Activated CD4-positive, alpha-beta T cell treated with anti-CD3 and anti-CD28 coated beads, Interleukin-2, amount 50 U/mL, for 16 hours (primary cell): ENCODE measurements at regions not wholly inside any gene's neighbourhood (a gene's known extent, or its start where the extent isn't known, plus 50 kb on each side); places are given as distances from the start of the nearest gene placed in this dataset.
A peak's percentile ranks its signal among the peaks of the same experiment; 100 is the strongest.

Experiments used
- DNase-seq: peaks from one replicate; pipeline ENCODE4 v3.0.0-alpha.2; 2020

DNA sequence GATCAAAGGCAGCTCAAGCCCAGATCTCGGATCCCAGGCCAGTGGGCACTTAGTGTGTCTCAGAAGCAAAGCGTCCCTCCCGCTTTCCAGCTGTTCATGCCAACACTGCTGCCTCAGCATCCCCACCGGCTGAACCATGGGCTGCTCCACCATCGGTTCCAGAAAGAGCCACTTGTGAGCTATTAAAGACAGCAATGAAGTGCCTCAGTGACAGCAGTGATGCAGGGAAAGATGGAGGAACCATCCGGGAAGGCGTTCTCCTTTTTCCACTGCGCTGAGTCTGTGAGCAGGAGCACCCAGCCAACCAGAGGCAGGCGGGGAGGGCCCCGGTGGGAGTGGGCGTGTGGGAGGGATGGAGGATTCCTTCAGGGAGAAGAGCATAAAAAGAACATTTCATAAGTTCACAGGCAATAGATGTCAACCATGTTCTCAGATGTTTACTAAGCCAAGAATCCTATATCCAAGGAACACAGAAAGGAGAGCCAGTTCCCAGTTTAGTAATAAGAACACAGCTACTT is 96.2 kb upstream of the MKI67 start:
- no peak for DNase-seq

DNA sequence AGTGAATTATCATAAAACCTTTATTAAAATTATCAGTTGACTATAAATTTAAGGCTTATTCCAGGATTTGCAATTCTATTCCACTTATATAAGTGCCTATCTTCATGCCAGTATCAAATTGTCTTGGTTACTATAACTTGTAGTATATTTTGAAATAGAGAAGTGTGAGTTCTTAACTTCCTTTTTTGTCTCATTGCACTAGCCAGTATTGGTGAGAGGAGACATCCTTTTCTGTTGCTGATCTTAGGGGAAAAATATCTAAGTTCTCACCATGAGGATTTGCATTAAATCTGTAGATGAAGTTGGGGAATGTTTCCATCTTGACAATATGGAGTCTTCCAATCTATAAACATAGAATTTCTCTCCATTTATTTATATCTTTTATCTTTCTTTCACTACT is 104.2 kb upstream of the MKI67 start:
- no peak for DNase-seq

DNA sequence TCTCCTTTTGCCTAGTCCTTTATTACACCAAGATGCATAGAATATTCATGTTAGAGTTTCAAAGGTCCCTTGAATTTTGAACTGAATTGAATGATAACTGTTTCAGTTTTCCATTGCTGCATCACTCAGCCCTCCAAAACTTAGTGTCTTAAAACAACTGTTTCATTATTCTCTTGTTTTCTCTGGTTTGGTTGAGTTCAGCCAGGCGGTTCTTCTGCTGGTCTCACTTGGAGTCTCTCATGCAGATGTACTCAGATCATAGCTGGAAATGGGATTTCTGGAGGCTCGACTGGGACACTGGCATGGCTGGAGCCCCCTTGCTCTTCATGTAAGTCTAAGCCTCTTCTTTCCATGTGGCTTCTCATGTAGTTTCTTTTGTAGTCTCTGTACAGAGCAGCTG is 107.2 kb upstream of the MKI67 start:
- DNase-seq = no peak

DNA sequence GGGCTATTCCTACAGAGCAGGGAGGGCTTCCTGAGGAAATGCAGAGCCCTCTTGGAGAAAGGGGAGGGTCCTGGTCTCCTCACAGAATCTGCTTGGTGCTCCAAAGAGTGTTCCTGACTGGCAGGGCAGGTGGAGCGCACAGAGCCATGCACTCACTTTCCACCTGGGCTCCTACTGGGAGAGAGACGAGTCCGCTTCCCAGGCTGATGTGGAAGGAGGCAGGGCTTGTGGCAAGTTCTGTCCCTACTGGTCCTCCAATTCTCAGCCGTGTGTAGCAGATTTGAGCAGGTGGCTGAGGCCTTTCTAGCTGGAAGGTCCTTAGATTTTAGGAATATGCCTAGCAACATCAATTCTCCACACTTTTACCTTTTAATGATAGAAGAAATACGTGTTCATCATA is 111.5 kb upstream of the MKI67 start:
- no peak for DNase-seq

DNA sequence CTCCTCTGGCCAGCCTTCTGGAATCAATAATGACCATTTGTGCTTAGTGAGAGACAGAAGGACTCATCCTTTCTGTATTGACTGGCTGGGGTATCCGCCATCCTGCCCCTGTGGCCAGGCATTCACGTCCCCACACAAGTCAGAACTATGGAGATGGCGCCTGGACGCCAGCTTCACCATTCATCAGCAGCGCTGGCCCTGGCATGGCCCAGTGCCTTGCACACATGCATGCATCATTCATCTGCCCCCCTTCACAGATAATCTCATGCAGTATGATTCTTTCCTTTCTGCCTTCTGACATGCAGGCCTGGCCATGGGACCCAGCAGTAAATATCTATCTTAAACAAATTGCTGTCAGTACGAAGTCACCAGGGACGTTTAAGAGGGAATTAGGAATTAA is 114.8 kb upstream of the MKI67 start:
- no peak for DNase-seq

DNA sequence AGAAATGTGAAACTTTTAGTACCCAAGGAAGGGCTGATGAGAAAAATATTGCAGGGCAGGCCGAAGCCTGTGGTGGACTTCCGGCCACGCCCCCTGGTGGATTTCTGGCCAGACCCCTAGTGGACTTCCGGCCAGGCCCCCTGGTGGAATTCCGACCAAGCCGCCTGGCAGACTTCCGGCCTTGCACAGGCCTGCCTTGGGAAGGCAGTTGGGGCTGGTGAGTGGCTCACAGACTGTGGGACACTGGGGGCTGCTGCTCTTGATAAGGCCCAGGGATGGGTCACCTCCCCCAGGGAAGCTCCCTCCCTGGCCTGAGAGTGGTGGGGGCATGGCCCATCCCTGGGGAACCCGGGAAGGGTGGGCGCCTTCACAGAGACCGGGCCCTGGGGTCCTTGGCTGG is 116.4 kb upstream of the MKI67 start:
- no peak for DNase-seq

DNA sequence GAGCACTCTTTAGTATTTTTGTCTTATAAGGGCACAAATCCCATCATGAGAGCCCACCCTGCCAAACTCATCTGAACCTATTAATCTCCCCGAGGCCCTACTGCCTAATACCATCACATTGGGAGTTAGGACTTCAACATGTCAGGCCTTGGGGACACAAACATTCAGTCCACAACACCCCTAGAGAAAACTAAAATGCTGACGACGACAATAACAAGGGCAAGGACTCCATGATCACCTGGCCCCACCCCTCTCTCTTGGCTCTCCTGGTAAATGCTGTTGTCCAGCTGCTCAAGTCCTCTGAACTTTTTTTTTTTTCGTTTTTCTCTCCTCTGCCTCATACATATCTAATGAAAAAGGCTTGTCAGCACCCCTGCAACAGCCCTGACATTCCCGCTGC is 118.8 kb upstream of the MKI67 start:
- no peak for DNase-seq

DNA sequence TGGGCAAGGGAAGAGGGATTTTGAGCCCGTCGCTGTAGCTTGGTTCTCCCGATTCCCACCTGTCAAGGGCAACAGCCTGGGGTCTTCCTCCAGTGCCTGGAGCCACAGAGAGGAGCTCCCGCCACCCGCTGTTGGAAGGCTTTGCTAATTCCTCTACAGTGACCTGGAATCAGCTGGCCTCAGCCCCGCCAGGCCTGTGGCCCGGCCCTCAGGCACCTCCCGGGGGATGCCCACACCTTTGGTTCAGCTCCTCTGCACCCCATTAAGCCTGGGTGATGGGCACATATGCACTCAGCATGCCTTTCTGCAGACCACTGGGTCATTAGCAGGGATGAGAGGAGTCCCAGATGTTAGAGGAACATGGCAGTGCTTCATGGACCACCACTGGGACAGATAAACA is 121.4 kb upstream of the MKI67 start:
- no peak for DNase-seq

DNA sequence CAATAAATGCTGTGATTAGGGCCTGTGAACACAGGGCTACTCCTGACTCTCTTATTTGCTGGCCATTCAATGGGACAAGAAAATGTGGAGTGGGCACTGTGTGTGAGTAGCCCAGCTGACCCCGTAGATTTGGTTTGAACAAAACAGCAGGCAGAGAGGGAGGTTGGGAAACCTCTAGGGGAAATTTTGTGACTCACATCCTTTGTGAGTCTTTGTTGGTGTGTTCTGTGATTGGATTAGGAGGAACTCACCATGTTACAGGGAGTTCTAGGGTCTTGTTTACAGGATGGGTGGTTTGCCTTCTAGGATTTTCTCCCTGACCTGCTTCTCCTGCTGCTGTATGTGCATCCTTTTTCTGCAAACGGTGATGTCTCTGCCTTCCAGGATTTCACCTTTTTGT is 128.3 kb upstream of the MKI67 start:
- no peak for DNase-seq

DNA sequence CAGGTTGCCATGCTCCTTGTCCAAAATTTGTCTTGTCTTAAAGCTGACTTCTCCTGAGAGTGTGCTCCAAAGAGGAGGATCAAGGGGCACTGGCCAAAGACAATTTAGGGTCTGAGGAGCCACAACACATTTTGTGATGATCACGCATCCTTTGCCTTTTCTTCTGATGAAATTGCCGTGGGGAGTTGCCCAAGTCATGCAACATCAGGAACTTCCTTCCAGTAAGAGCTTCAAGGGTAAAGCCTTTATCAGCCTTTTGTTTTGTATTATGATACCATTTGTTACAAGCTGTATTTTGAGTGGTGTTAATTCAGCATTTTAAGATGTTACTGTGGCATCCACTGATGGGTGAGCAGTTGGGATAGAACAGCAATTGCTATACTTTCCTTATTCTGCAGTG is 131.2 kb upstream of the MKI67 start:
- DNase-seq = no peak

DNA sequence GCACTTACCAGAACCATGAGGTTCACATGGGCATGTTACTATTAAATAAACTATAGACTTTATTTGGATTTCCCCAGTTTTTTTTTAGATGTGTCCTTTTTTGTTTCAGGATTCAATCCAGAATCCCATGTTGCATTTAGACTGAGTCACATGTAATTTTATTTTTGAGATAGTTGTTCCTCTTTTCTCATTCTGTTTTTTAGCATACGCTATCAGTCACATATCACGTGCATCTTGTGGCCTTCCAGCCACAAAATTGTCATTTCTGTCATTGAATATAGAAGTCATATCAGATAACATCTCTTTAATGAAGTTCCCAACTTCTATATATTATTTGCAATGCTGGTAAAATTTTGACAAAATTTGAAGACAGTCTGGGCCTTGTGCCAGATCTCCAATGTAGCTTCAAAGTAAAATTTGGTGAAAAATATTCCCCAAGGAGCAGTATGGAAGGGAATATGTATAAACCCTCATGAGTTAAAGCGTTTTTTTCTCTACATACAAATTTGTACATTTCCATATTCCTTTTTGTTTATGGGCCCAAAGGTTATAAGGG is 132.3 kb upstream of the MKI67 start:
- DNase-seq = no peak

DNA sequence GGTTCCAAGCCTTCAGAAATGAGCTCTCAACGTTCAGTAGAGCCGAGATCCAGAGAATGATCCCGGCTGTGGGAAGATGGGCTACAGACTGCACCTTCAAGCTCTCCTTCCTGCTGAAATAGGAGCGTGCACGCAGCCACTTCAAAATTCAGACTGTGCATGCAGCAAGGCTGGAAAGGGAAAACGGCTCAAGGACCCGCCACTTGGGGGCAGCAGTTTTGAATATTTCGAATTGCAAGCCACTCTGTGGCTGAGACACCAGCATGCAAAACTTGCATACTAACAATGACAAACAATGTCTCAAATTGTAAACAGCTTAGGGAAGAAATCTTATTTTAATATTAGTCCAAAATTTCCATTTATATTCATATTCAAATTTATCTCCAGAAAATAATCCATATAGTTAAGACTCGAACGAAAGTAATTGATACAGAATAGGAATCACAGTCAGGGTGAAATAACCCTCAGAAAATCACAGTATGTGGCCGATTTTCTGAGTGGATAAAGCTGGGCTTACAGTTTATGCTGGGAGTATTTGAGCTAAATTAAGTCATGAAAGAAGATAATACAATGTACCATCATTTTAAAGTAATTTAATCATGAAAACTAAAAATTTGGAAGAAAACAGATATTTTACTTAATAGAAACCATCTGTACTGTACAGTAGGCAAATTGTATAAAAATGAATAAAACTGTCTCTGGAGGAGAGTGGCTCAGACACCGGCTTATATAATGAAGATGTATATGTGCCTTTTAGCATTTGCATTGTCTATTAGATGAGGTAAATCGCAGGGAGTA is 137.9 kb upstream of the MKI67 start:
- peak; percentile 44 for DNase-seq

DNA sequence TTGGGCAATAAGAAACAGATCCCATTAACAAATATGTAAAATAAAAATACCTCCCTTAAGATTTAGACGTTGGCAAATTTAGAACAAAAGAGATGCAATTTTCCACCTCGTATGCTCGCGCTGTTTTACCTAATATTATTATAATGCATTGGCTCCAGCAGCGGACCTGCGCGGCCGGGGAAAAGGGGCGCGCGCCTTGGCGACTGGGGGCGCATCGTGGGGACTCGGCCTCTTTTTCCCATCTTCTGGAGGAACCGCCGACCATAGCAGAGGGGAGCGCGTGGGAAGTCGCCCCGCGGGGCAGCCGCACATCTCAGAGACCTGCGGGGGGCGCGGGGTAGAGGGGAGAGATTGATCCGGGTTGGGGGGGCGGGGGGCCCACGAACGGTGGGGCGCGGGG is 139.4 kb upstream of the MKI67 start:
- DNase-seq = no peak

DNA sequence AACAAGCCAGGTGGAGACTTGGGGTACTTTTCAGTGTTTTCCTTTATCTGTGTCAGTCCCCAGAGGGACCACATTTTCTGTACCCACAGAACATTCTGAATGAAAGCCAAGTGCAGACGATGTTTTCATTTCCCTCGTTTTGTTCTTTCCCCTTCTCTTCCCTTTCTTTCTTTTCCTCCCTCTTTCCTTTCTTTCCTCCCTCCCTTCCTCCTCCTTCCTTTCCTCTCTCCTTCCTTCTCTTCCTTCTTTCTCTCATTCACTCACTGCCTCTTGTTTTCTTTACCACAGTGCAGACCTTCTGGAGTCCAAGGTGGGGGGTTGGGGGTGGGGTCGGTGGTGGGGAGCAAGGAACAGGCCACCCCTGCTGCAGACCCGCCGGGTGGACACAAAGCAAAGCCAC is 141.4 kb upstream of the MKI67 start:
- DNase-seq = no peak

DNA sequence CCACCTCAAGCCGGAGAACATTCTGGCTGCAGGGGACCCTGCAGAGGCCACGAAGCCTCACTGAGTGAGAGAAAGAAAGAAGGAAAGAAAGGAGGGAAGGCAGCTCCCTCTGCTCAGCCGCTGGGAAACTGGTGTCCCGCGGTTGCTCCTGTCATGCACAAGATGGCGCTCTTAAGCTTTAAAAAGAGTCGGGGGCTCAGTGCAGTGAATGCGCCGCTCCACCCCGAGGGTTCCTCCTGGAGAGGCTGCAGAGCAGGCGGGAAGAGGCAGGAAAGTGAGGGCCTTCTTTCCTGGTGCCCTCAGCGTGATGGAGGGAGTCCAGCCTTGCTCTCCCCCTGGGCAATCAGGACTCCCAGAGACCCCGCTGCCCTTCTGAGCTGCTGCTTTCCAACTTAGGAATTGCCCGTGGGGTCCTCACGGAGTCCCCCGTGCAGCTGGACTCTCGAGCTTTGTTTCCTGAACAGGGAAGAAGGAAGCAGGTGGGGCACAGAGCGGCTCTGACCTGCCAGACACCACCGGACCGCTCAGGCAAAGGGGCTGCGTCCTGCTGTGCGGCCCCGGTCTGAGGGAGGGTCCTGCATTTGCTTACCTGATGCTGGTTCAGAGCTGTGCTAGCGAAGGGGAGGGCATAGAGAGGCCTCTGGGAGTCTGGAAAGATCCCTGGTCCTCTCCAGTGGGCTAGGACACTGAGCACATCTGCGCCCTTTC is 141.9 kb upstream of the MKI67 start:
- peak; percentile 29 for DNase-seq

DNA sequence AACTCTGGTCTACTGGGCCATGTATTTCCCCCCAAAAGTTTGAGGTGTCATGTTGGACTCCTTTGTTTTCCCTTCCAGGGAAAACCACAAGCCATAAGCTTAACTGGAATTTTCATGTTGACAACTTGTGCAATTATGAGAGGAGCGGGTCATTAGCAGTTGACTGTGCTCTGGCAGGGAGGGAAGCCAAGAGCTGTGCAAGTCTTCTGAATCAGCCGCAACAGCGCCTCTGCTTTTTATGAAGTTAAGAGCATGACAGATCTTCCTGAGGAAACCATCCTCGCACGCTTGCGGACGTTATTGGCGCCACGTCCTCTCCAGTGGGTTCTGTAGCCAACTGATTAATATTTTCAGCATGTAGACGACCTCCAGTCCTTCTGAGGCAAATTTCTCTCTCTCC is 148.7 kb upstream of the MKI67 start:
- DNase-seq = peak; percentile 16

DNA sequence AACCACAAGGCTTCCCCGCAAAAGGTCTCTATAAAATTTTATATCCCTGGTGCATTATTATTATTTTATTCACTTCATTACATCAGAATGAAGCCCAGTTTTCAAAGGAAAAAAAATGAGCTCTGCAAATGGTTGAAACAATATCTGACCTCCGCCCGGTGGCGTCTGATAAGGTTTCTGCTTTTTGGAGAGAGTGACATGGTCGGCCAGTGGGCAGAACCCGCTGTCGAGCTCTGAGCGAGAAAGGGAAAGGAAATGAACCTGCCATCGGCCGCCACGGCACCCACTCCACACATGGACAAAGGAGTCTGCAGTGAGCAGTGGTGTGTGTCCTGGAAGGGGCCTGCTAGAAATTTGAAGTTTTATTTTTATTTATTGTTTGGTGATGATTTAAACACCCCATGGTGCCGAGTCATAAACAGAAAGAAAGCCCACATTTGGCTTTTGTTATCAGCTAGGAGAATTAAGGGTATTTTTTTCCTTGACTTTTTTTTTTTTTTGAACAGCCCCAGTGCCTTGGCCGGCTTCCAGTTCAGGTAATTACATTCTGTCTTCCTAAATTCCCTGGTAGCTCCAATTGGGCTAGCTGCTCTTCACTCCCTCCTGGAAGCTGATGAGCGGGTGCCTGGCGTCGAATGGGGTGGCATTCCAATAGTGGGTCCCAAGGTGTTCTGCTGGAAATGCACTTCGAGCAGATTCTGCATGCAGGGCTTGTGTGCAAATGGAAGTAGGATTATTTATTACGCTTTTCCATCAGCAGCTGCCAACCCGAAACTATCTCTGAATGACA is 149.4 kb upstream of the MKI67 start:
- no peak for DNase-seq

DNA sequence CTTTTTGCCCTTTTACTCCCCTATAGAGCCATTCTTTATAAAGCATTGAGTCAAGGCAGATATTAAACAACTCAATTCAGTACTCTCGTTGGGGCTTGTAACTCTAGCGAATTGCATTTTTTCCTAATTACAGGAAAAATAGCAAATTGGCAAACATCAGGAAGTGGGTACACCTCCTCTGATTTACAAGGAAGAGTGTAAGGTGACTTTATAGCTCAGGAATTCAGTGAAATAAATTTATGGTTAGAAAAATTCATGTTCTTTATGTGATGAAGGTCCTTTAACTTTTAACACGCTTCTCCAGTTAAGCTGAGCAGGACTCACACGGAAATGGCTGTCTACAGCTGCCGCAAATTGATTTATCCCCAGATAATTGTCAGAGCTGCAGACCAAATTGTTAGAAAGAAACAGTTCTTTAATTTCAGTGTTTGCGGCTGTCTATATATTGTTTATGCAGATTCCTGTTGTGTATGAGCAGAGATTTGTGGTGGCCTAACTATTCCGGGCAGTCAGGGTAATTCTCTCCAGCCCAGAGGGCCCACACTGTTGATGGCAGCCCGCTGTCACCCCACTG is 151.1 kb upstream of the MKI67 start:
- no peak for DNase-seq

DNA sequence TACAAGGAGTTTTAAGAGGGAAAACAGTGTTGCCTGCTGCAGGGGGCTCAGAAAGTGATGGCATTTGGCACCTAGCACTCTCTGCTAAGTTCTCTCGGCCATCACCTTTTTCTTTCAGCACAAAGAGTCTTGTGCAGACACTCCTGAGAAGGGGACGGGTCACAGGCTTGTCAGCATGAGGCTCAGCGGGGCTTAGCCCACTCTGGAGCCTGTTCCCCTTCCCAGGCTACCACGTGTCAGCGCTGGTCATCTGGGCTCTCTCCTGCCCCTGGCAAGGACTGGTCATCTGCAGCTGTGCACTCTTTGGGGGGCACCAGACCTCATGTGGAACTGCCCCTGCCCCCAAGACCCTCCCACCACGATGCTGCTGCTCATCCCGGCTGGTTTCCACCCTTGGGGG is 152.1 kb upstream of the MKI67 start:
- no peak for DNase-seq

DNA sequence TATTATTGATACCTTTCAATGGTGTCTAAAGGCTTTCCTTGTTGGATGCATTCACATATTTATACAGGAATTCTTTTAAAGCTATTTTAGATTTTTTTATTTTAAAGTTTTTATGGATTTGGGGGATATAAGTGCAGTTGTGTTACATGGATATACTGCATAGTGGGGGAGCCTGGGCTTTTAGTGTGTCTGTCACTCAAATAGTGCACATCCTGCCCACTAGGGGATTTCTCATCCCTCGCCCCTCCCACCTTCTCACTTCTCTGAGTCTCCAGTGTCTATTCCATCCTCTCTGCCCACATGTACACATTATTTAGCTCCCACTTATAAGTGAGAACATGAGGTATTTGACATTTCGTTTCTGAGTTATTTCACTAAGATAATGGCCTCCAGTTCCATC is 154.0 kb upstream of the MKI67 start:
- no peak for DNase-seq

DNA sequence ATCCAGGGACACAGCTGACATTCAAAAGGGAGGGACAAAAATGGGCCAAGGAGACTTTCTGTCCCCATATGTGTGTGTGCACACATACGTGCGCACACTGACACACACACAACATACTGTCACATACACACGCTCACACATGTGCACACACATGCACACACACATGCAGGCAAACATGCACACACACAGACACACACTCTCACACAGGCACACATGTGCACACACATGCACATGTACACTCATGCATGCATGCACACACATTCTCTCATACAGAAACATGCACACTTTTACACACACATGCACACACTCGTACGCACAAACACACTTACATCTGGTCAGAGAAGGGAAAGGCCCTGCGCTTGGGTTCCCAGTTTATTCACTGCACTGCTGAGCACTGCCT is 155.1 kb upstream of the MKI67 start:
- DNase-seq = no peak

DNA sequence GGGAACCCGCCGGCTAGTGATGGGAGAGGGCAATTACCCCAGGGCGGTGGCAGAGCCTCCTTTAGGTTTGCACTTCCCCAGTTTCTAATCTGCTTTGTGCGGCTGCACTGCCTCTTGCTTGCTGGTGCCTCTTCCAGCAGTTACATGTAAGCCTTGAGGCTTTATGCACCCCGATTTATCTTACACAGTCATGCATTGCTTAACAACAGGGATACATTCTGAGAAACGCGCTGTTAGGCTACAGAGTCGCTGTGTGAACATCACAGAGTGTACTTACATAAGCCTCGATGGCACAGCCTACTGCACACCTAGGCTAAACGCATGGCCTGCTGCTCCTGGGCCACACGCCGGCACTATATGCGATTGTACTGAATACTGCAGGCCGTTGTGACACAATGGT is 155.6 kb upstream of the MKI67 start:
- DNase-seq = no peak

DNA sequence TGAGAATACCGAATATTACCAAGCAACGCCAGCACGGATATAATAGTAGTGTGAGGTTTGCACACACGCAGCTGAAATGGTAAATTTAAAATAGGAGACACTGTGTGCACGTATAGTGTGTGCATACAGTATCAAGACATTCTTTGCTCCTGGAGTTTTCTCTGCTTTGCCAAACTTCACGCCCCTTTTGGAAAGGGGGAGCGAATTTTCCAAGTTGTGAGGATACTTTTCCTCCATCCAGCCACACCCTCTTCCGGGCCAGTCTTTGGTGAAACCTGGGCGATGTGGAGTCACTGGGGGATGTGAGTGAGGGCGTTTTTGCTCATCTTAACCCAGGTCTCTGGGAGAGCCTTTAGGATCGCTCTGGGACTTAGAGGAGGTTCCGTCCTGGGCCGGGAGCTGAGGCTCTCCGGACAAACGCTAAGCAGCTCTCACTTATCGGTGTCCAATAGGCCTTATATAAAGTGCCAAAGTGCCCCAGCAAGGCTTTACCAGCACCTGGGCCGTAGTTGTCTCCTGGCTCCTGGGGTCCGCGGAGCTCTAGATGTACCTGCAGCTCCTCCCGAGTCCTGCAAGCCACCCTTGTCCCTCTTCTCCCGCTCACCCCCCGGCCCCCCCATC is 160.0 kb upstream of the MKI67 start:
- DNase-seq = no peak
